ENCODE measurements at regions not wholly inside any gene's neighbourhood (a gene's known extent, or its start where the extent isn't known, plus 50 kb on each side); places are given as distances from the start of the nearest gene placed in this dataset.

GRCh38 chr3:162602619-162603018 is 1106.0 kb downstream of the OTOL1 start:
- Histone ChIP-seq H3K9me3 (ENCODE audit: insufficient read depth, low read length) (no peaks in the 10 kb centered on the region), H3K4me2 (ENCODE audit: low read length) (no peak overlapping the region), H3K27me3 (ENCODE audit: low read depth, low read length) (no peaks in the 10 kb centered on the region), H3K27ac (ENCODE audit: low read length) (no peak overlapping the region), H3K4me1 (ENCODE audit: low read length) (no peaks in the 10 kb centered on the region), H3K36me3 (replicated peaks; ENCODE audit: low read depth, low read length) (no peaks in the 10 kb centered on the region), H3K79me2 (ENCODE audit: low read length) (no peaks in the 10 kb centered on the region), H2AFZ (ENCODE audit: low read depth, low read length) (no peak overlapping the region), H4K20me1 (ENCODE audit: insufficient read depth, low read length) (no peaks in the 10 kb centered on the region), H3K4me3 (ENCODE audit: low read length) (no peak overlapping the region), H3K9ac (ENCODE audit: low read length) (no peak overlapping the region)
- no peak for TF ChIP-seq EZH2phosphoT487 (IDR thresholded peaks at IDR 0.05; ENCODE audit: low read depth)
- no peak for TF ChIP-seq CTCF (IDR thresholded peaks at IDR 0.05; ENCODE audit: low read depth, low read length)

- no peaks in the 10 kb centered on the region for H3K9me3 ChIP-seq (ENCODE audit: insufficient read depth, low read length)
- H3K79me2 ChIP-seq (ENCODE audit: low read length) = no peaks in the 10 kb centered on the region
- H3K36me3 ChIP-seq (replicated peaks; ENCODE audit: low read depth, low read length) = no peaks in the 10 kb centered on the region
- no peak overlapping the region for H3K27ac ChIP-seq (ENCODE audit: low read length)
- H3K9ac ChIP-seq (ENCODE audit: low read length) = no peak overlapping the region
- H4K20me1 ChIP-seq (ENCODE audit: insufficient read depth, low read length) = no peaks in the 10 kb centered on the region
- no peak overlapping the region for H3K4me3 ChIP-seq (ENCODE audit: low read length)
- no peaks in the 10 kb centered on the region for H3K4me1 ChIP-seq (ENCODE audit: low read length)
- no peak overlapping the region for H3K4me2 ChIP-seq (ENCODE audit: low read length)
- no peaks in the 10 kb centered on the region for H3K27me3 ChIP-seq (ENCODE audit: low read depth, low read length)
- no peak overlapping the region for H2AFZ ChIP-seq (ENCODE audit: low read depth, low read length)
- TF ChIP-seq CTCF (IDR thresholded peaks at IDR 0.05; ENCODE audit: low read depth, low read length) = no peak
- TF ChIP-seq EZH2phosphoT487 (IDR thresholded peaks at IDR 0.05; ENCODE audit: low read depth) = no peak
These were observed 1109.1 kb downstream of the OTOL1 start for GRCh38 chr3:162605651-162606204.

GRCh38 chr3:162610261-162610660 is 1113.7 kb downstream of the OTOL1 start:
- no peak overlapping the region for H3K9ac ChIP-seq (ENCODE audit: low read length)
- TF ChIP-seq CTCF (IDR thresholded peaks at IDR 0.05; ENCODE audit: low read depth, low read length) = no peak
- TF ChIP-seq EZH2phosphoT487 (IDR thresholded peaks at IDR 0.05; ENCODE audit: low read depth) = no peak
- H4K20me1 ChIP-seq (ENCODE audit: insufficient read depth, low read length) = no peaks in the 10 kb centered on the region
- H3K27me3 ChIP-seq (ENCODE audit: low read depth, low read length) = no peaks in the 10 kb centered on the region
- no peaks in the 10 kb centered on the region for H3K4me1 ChIP-seq (ENCODE audit: low read length)
- no peaks in the 10 kb centered on the region for H3K79me2 ChIP-seq (ENCODE audit: low read length)
- no peak overlapping the region for H3K4me3 ChIP-seq (ENCODE audit: low read length)
- no peak overlapping the region for H2AFZ ChIP-seq (ENCODE audit: low read depth, low read length)
- no peaks in the 10 kb centered on the region for H3K9me3 ChIP-seq (ENCODE audit: insufficient read depth, low read length)
- no peaks in the 10 kb centered on the region for H3K36me3 ChIP-seq (replicated peaks; ENCODE audit: low read depth, low read length)
- no peak overlapping the region for H3K27ac ChIP-seq (ENCODE audit: low read length)
- H3K4me2 ChIP-seq (ENCODE audit: low read length) = no peak overlapping the region

GRCh38 chr3:162612991-162613390 is 1116.4 kb downstream of the OTOL1 start:
- Histone ChIP-seq H4K20me1 (ENCODE audit: insufficient read depth, low read length) (no peaks in the 10 kb centered on the region), H3K27ac (ENCODE audit: low read length) (no peak overlapping the region), H3K4me2 (ENCODE audit: low read length) (no peak overlapping the region), H3K9ac (ENCODE audit: low read length) (no peak overlapping the region), H3K9me3 (ENCODE audit: insufficient read depth, low read length) (no peaks in the 10 kb centered on the region), H3K79me2 (ENCODE audit: low read length) (no peaks in the 10 kb centered on the region), H3K4me1 (ENCODE audit: low read length) (no peaks in the 10 kb centered on the region), H3K4me3 (ENCODE audit: low read length) (no peak overlapping the region), H3K27me3 (ENCODE audit: low read depth, low read length) (no peaks in the 10 kb centered on the region), H3K36me3 (replicated peaks; ENCODE audit: low read depth, low read length) (no peaks in the 10 kb centered on the region), H2AFZ (ENCODE audit: low read depth, low read length) (no peak overlapping the region)
- TF ChIP-seq CTCF (IDR thresholded peaks at IDR 0.05; ENCODE audit: low read depth, low read length) (no peak), EZH2phosphoT487 (IDR thresholded peaks at IDR 0.05; ENCODE audit: low read depth) (no peak)

Data from OCI-LY3 (cell line).